GOT3 (cell line): ENCODE measurements at regions not wholly inside any gene's neighbourhood (a gene's known extent, or its start where the extent isn't known, plus 50 kb on each side); places are given as distances from the start of the nearest gene placed in this dataset.

ENCODE experiments used
- DNase-seq: peaks from one replicate; lab custom pipeline; 2025; ENCODE audit warnings: mixed read lengths; lab: John Stamatoyannopoulos, UW

GRCh38 chr2:185891403-185891802 lies 152.8 kb downstream of the FSIP2 start:
- DNase-seq, result no peak

GRCh38 chr2:185891804-185892411 lies 153.3 kb downstream of the FSIP2 start:
- no peak for DNase-seq

GRCh38 chr2:185892484-185892883 lies 153.9 kb downstream of the FSIP2 start:
- no peak for DNase-seq

GRCh38 chr2:185894223-185894622 lies 155.6 kb downstream of the FSIP2 start:
- DNase-seq, result no peak

- DNase-seq, result no peak
Measured at GRCh38 chr2:185895828-185896693, 157.5 kb downstream of the FSIP2 start.

GRCh38 chr2:185899366-185899765 lies 160.8 kb downstream of the FSIP2 start:
- no peak for DNase-seq

GRCh38 chr2:185919155-185919554 lies 180.6 kb downstream of the FSIP2 start:
- no peak for DNase-seq

GRCh38 chr2:185921048-185921756 lies 182.6 kb downstream of the FSIP2 start:
- DNase-seq, result no peak

- DNase-seq, result no peak
Measured at GRCh38 chr2:185934232-185934631, 195.6 kb downstream of the FSIP2 start.

GRCh38 chr2:185939858-185940257 lies 201.3 kb downstream of the FSIP2 start:
- DNase-seq, result no peak

GRCh38 chr2:185942855-185943254 lies 204.3 kb downstream of the FSIP2 start:
- DNase-seq, result no peak

GRCh38 chr2:185947722-185948121 lies 209.1 kb downstream of the FSIP2 start:
- no peak for DNase-seq

- DNase-seq, result no peak
Measured at GRCh38 chr2:185952100-185952499, 213.5 kb downstream of the FSIP2 start.

- DNase-seq, result no peak
Measured at GRCh38 chr2:185954389-185954788, 215.8 kb downstream of the FSIP2 start.

GRCh38 chr2:185955050-185955449 lies 216.4 kb downstream of the FSIP2 start:
- no peak for DNase-seq

GRCh38 chr2:185967335-185967734 lies 228.7 kb downstream of the FSIP2 start:
- DNase-seq, result no peak

GRCh38 chr2:185970148-185970852 lies 231.7 kb downstream of the FSIP2 start:
- DNase-seq, result no peak

GRCh38 chr2:185978634-185979407 lies 240.2 kb downstream of the FSIP2 start:
- DNase-seq, result no peak

- no peak for DNase-seq
Measured at GRCh38 chr2:185979546-185980071, 241.0 kb downstream of the FSIP2 start.

- no peak for DNase-seq
Measured at GRCh38 chr2:185980944-185981343, 242.3 kb downstream of the FSIP2 start.

- no peak for DNase-seq
Measured at GRCh38 chr2:185984670-185985069, 246.1 kb downstream of the FSIP2 start.
